GM19025 (cell line): ENCODE measurements at regions not wholly inside any gene's neighbourhood (a gene's known extent, or its start where the extent isn't known, plus 50 kb on each side); places are given as distances from the start of the nearest gene placed in this dataset.

Source experiments
- ATAC-seq: cut with Tn5 transposase; IDR thresholded peaks from one replicate; pipeline ENCODE4 v1.9.1; 2021; ENCODE audit warnings: mild to moderate bottlenecking, low read depth, moderate library complexity; ENCODE audit not compliant: unreplicated experiment

DNA sequence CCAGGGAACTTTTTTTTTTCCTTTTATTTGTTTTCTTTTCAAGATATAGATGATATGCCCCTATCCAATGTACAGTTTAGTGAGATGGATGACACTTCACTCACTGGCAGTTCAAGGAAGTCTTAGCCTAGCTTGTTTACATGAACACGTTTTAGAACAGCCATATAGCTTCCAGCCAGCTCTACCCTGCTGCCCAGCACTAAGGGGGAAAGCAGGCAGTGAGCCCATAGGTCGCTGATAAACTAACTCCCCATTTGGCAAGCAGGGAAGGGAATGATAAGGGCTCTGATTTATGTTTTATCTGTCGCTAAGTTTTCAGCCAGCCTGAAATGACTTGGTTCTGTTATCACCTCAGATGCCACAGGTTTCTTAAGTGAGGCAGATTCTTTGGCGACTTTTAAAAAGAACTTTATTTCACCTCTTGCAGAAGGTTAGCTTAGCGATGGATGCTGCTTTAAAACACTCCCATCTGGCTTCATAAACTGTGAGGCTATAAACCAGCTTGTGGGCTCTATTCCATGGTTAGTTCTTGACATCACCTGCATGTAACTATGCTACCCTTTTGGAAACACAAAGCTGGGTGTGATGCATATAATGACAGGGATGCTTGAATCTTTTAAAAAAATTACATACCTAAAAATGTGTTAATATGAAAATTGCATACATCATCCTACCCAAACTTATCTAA lies 348.4 kb downstream of the FBXO8 start:
- no peak for ATAC-seq

DNA sequence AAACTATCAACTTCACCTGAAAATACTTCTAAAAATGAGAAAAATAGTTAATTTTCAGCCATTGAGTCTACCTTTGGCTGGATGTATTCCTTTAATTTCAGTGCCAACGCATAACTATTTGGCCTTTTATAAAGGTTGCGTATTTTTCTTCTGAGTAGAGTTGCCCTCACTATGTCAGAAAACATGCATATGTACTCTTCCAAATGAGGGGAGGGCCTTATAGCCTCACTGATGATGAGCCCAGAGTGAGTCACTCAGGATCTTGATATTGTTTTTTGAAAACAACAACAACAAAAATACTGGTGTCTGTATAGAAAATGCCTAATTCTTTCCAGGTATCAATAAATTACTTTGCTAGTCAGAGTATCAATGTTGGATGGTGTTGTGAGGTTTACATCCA lies 349.3 kb downstream of the FBXO8 start:
- ATAC-seq = no peak

DNA sequence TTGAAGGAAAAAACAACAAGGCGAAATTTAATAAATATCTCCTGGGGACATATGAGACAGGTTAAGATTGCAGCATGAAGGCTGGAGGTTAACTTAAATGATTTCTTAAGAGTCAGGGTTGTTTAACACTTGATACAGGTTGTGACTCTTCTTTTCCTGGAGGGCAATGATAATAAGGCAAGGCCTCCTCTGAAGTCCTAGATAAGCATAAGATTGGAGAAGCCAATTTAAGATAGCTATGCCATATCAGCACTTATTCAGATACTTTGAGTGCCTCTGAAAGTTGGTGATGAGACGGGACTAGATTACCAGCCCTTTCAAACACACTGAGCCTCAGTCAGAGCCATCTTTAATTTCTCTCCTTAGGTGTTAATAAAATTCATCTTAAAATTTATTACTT lies 350.8 kb downstream of the FBXO8 start:
- no peak for ATAC-seq

DNA sequence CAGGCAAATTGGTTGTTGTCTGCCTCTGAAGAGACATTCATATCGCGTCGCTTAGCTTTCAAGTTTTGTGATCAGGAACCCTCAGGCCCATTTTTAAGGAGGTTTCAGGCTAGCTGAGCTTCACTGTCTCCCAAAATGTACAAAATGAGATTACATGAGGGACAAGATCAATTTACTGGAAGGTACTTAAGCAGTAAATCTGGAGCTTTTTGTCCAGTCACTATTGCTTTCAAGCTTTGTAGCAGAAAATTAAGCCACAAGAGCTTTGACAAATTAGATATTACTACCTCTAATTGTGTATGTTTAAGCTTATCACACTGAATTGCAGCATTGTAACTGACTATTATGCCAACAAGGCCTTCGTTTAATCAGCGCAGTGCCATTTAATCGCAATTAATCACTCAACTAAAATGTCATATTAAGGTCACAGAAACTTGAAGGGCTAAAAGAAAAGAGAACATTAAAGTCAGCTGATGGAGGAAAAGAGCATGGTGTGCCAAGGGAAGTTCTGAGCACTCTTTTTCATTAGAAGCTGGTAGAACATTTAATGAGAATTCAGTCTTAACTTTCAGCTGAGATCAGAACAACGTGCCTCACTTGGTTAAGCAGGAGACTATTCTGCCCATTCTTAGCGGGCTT lies 353.0 kb downstream of the FBXO8 start:
- no peak for ATAC-seq

DNA sequence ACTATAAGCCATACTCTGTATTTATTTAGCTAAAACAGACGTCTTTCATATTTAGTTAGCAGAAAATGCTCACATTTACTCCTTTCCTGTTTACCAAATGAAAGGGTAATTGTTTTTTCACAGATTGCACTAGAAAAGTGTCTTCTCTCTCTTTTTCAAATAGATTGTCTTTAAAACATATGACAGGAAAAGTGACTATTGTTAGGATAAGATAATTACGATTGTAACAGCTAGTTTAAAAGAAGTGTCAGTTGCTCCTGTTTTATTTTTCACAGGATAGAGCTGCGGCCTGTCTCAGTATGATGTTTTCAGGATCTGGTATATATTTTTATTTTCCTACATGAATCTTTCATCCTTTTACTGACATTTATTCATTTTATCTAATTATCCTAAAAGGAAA lies 353.5 kb downstream of the FBXO8 start:
- ATAC-seq = no peak

DNA sequence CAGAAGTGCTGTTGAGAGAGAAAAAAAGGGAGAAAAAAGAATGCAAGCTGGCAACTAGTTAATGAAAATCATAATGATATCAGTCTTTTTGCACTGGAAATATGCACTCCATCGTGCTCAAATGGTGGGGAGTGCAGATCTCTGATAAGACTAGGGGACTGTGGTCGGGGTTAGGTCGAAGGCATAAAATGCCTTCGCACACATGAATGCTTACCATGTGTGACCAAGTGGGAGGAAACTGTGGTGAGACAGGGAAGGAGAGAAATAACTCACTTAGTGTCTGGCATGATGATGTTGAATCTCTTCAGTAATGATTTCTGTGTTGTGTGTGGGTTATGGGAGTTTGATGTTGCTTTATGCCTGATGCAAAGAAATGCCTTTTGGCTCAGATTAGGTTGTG lies 358.9 kb downstream of the FBXO8 start:
- no peak for ATAC-seq

DNA sequence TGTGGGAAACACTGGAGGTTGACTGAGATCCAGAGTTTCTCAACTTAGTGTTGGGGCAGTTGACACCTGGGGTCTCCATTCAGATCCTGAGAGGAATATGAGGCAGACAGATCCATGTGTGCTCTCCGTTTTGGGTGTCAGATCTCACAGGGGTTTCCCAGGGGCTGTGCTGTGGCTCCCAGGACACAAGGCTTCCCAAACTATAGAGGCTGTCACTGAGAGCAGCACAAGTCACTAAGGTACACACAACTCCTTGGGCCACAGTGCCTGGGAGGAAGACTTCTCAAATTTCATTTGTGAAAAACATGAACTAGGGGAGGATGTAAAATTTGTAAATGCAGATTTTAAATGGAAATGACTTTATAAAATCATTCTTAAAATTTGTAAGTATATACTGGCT lies 363.6 kb downstream of the FBXO8 start:
- ATAC-seq = no peak

DNA sequence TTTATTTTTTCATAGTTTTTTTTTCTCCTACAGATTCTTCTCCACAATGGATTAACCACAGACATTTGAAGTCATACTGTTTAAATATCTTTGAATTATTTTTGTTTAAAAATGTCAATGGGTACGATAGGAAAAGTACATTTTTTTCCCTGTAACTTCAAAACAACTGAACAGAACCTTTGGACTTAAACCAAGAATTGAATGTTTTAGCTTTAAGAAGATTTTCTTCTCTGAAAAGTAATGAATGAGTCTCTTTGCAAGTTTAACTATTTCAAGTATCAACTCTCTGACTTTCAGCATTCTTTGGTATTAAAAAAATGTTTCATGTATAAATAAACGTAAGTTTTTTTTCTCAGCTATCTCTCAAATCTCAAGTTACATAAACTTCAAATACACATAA lies 364.3 kb downstream of the FBXO8 start:
- ATAC-seq = no peak

DNA sequence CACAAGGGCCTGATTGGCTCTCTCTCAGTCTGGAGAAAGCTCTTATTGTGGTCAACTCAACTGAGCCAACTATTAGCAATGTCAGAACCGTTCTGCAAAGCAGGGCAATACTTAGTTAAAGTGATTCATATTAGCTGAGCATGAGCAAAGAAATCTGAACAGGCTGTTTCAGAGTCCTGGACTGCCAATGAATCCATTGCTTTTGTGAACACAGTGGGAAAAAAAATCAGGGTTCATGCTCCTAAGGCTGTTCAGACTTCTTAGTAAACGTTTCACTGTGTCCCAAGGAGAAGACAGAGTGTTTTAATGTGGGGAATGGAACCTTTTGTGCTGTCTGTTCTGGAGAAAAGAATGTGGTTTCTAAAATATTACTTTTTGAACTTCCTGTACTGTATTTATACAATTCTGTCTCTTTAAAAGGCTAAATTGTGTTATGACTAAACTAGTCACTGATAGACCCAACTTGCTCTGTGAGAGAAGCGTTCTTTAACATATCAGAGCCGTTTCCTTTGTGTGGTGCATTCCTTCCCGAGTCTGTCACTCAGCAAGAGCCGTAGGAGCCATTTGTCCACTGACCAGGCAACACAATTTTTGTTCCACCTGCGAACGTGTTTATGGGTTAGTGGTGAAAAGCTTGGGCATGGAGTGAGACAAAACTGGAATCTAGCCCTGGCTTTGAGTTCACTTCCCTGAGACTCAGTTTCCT lies 366.1 kb downstream of the FBXO8 start:
- ATAC-seq = no peak

DNA sequence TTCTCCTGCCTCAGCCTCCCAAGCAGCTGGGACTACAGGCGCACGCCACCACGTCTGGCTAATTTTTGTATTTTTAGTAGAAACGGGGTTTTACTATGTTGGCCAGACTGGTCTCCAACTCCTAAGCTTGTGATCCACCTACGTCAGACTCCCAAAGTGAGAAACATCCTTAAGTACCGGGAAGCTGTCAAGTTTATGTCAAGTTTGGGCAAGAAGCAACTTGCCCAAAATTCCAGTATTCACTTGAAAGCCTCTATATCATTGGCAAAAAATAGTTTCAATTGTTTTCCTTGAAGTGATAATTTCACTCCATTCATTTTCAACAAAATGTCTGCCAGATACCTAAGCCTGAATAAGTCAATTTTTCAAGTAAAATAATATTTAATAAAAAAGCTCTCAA lies 370.0 kb downstream of the FBXO8 start:
- no peak for ATAC-seq

DNA sequence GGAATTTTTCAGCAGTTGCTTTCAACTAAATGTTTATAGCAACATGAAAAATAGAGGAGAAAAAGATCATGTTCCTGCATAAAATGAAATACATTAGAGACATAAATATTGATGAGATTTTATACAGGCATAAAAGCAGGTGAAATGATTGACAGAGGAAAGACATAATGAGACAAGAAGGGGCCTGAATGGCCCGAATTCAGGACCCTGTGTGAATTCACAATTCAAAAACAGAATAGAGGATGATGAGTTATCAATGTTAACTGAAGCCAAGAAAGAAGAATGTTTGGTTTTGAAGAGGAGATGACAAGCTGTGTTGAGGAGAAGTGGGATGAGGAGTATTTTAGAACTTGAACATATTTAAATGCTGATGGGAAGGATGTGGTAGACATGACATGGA lies 371.1 kb downstream of the FBXO8 start:
- ATAC-seq = no peak

DNA sequence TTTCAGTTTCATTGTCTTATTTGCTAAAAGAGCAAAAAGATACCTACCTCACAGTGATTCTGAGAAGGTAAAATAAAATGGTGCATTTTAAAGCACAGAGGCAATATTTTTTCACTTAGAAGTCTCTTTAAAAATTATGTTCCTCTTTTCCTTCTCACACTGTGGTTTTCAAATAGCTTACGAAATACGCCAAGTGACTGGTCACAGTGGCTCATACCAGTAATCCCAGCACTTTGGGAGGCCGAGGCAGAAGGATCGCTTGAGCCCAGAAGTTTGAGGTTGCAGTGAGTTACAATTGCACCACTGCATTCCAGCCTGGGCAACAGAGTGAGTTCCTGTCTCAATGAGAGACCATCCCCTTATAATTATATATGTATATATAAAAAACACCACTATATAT lies 372.6 kb downstream of the FBXO8 start:
- no peak for ATAC-seq

DNA sequence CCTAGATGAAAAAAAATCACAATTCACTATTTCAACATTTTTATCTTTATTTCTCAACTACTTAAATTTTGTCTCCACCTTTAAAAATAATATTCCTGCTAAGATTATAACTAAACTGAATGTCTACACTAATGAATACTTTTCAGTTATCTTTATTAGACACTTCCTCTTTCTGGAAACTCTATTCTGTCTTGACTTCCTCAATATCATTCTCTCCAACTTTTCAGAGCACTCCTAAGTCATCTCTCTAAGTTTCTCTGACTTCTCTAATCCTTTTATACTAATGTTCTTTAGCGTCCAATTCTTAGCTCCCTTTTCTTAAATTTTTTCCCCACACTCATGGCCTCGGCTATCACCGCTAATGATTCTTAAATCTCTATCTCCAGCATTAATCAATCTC lies 374.2 kb downstream of the FBXO8 start:
- no peak for ATAC-seq

DNA sequence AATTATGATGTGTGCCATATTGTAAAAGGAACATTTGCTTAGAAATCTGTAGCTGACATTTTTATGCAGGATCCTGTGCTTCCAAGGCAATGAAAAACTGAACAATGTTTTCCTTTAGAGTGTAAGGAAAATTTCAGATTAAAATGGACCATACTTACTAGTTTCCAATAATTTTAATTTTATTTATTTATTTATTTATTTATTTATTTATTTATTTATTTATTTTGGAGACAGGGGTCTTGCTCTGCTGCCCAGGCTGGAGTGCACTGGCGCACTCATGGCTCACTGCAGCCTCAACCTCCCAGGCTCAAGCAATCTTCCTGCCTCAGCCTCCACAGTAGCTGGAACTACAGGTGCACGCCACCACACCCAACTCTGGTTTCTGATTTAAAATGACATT lies 369.8 kb upstream of the HAND2 start:
- no peak for ATAC-seq

DNA sequence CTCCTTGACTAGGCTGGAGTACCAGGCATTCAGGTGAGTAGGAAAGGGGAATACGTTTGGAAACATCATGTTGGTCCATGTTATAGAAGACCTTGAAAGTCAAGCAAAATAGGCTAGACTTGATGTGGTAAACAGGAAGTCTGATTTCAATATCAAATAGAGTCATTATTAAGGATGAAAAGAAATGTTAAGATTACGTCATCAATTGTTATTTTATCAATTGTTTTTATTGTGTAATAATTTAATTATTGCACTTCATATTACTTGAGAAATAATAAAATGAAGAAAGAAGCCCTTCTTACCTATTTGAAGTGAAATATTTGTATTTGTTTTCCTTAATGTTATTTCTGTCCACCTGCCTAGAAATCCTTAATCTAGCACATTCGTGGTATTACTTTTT lies 361.0 kb upstream of the HAND2 start:
- ATAC-seq = no peak

DNA sequence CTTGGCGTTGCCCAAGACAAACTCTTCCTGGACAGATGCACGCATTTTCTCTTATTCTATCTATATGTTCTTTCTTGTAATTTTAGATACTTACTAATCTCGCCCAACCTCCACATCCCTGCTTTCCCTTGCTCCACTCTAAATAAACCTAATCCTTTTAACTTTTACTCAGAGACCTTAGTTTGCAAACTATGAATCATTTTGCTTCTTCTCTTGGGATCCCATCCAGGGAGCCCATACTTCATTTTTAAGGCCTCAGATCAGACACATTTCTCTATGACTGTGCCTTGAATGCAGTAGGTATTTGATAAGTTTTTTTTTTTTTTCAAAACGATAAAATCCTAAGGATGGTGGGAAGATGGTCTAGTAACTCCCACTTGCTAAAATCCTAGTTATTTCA lies 353.8 kb upstream of the HAND2 start:
- no peak for ATAC-seq

DNA sequence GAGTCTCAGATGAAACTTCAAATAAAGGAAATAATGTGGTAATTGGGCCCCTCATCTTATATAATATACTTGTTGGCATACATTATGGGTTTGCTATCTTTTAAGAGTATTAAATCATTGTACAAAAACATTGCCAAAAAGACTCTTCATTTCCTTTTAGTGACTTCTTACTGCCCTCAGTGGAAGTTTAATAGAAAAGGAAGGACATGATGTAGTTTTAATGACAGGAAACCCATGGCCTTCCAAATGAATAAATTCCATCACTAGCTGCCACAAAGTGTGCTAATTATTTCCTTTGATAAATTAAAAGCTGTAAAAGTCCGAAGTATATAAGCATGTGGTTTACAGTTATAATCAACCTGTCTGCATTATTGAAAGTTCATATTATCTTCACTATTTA lies 350.9 kb upstream of the HAND2 start:
- no peak for ATAC-seq

DNA sequence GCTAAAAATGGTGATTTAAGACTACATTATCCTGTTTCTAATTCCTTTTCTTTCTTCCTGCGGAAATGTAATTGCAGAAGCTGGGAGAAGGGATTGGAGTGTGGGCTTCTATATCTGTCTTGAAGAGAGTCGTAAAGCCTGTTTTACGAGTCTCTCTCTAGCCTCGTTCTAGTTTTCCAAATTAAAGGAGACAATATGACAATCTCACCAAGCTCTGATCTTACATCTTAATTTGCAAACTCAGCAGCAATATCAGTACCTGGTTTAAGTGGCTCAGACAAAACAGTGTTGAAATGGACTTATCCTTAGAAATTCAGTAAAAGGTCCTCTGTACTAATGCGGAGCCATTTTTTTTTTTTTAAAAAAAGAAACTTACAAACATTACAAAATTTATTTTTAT lies 349.5 kb upstream of the HAND2 start:
- ATAC-seq = no peak

DNA sequence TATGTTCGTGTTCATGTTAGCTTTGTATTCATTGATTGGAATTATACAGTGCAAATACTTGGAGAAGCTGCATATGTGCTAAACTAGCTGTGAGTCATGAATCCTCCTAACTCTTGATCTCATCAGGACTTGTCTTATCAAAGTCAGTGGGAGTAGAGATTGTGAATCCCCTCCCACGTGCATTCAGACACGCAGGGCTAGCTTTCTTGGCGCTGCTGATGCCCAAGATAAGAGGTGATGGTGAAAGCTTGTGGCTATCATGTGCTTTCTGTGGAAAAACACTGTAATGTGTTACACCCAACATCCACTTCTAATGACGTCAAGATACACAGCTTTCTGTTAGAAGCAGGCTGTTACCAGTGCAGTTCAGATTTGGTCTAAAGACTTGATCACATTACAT lies 348.7 kb upstream of the HAND2 start:
- ATAC-seq = no peak

DNA sequence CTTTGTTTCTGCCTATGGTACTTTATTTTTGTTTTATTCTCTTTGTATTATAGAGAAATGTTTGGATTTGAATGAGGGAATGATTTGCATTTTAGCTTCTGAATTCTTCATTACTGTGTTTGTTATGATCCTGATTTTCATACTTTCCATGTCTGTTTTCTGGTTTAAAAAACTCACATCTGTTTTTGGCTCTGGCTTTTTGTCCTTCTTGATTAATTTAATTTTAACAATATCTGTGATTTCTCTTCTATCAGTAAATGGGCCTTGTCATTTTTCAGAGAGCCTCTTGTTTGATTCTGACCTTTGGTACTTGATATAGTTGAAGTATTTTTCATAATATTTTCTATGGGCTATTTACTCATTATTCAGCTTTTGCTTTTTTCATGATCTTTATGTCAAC lies 341.6 kb upstream of the HAND2 start:
- ATAC-seq = no peak

DNA sequence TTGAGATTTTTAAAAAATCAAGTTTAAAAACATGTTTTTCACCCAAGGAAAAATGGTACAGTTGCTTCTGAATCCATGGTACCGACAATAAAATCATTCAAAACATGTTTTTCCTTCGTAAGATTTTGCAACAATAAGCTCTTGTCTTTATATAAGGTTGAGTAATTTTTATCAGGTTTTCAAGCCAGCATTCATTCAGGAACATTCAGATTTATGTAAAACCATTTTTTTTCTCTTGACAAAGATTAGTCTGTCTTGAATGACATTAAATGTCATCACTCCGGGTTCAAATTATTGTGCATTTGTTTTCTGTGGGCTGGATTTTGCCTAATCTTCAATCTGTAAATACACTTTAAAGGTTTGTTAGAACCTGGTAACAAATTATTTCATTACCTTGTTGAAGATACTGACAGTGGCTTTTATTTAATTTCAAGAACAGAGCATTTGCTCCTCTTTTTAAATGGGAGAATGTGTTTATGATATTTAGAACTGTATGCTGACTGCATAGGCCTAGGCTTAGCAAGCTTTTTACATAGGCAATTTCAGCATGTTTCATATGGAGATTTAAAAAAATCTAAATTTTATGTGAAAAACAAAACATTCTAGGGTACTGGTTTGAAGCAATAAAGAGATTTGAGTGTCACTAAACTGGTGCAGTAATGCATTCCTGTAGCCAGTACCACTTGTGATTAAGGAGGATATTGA lies 336.4 kb upstream of the HAND2 start:
- no peak for ATAC-seq
